Omental fat pad (tissue), 3 donors: ENCODE measurements at regions not wholly inside any gene's neighbourhood (a gene's known extent, or its start where the extent isn't known, plus 50 kb on each side); places are given as distances from the start of the nearest gene placed in this dataset.

Experiments used
- ATAC-seq: fragments of 150-250 bp; one replicate; pipeline ENCODE4 v1.9.1; 2016; ENCODE audit warnings: mild to moderate bottlenecking, moderate library complexity; ENCODE audit not compliant: low FRiP score
- DNase-seq: peaks from one replicate; pipeline ENCODE4 v3.0.0-alpha.2; 2019; ENCODE audit warnings: low spot score
- TF ChIP-seq, protein P1 (sequence below), 3 donors: fragments of 450-650 bp; IDR thresholded peaks; one replicate each; pipeline ENCODE4 v1.5.1; 2016 to 2017; ENCODE audit warnings: antibody characterized with exemption in 3 of 3, mild to moderate bottlenecking in 3 of 3, moderate library complexity in 2 of 3

DNA sequence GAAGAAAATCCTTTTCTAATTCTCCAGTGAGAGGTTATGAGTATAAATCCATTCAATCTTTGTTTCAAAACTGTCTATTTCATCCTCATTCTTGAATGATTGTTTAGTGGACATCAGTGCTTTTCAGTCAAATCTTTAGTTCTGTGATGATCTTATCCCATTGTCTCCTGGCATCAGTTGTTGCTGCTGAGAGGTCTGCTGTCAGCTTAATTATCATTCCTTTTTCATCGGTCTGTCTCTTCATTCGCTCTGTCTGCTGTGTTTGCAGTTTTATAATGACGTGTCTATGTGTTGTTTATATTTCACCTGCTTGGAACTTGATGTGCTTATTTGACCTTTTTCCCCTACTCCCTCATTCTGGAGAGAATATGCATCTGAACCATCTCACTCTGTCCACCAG is 69.2 kb upstream of the GLI2 start:
- DNase-seq (no peak), ATAC-seq (no peak)
- TF ChIP-seq, protein P1, sequence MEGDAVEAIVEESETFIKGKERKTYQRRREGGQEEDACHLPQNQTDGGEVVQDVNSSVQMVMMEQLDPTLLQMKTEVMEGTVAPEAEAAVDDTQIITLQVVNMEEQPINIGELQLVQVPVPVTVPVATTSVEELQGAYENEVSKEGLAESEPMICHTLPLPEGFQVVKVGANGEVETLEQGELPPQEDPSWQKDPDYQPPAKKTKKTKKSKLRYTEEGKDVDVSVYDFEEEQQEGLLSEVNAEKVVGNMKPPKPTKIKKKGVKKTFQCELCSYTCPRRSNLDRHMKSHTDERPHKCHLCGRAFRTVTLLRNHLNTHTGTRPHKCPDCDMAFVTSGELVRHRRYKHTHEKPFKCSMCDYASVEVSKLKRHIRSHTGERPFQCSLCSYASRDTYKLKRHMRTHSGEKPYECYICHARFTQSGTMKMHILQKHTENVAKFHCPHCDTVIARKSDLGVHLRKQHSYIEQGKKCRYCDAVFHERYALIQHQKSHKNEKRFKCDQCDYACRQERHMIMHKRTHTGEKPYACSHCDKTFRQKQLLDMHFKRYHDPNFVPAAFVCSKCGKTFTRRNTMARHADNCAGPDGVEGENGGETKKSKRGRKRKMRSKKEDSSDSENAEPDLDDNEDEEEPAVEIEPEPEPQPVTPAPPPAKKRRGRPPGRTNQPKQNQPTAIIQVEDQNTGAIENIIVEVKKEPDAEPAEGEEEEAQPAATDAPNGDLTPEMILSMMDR (IDR thresholded peaks at IDR 0.05), result no peak

DNA sequence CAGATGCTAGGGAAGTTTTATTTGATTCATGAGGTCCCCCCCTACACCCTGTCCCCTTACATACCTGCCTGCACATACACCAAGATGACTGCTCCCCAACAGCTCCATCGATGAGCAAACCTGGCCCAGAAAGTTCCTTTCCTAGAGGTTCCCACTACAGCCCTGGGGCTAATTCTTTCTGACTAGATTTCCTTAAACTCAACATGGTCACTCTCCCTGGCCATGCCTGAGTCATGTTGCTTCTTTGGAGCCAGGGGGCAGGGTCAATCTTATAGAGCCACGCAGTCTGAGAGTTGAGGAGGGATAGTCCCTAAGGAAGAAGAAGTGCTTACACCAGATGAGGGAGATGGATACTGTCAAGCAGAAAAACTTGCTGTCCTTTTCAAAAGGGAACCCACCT is 67.7 kb upstream of the GLI2 start:
- DNase-seq (no peak), ATAC-seq (no peak)
- TF ChIP-seq, protein P1 (IDR thresholded peaks at IDR 0.05), result no peak

DNA sequence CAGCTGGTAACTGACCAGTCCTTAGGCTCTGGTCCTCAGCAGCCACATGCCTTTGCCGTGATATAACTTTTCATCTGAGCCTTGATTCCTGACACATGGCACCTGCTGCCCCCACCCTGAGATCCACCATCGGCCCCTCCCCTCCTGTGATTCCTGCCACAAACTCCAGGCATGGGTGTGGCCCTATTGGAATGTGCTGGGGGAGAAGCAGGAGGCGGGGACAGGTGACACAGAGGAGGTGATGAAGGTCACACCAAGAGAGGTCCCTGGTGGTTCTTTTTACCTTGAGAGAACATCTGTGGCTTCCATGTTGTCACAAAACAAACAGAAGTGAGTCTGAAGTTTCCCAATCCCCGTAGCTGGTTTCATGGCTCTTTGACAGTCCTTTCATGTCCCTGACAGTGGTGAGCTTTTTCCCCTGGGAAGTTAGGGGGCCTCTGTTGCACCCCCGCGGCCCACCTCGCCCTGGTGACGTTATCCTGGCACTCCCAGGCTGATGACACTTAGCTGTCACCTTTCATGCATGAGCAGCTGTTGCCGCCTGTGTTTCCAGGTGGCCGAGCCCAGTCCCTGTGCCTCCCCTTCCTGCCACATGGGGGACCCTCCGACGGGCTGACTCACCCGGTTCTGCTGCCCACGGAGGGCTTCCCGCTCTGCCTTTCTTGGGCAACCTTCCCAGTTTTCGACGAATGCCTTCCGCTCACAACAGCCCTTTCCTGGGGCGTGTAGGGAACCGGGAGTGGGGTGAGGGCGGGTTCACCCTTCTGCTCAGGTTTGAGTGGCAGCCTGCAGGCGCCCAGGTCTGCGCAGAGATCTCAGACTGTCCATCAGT is 66.3 kb upstream of the GLI2 start:
- no peak for ATAC-seq
- TF ChIP-seq, protein P1 (IDR thresholded peaks at IDR 0.05), result no peak
- no peak for DNase-seq

DNA sequence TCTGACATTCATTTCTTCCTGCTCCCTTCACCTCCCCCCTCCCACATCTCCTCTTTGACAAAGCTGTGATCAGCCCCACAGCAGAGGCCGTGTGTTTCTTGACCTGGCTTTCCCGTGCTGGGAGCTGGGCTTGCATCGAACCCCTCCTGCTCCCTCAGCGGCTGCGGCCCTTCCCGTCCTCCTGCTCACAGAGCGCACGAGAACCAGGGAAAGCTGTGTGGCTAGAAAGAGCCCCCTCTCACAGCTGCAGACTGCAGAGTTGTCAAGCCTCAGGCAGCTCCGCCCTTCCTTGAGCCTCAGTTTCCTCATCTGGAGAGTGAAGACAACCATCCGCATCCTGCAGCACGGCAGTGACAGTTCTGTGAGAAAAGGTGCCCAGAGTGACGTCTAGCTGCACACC is 65.7 kb upstream of the GLI2 start:
- DNase-seq, result no peak

DNA sequence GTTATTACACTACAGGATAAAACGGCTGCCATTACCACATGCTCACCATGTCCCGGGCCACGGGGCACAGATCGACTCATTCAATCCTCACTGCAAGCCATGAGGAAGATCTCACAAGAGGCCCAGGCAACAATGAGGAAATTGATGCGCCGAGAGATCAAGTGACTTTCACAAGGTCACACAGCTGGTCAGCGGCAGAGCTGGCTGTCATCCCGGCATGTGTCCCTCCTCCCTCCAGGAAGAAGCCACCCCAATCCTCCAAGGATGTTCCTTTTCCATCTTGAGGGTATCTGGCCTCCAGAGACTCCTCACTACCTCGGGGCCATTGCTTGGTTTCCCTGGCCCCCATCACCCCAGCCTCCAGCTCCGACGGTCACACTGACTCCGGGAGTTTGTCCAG is 65.3 kb upstream of the GLI2 start:
- ATAC-seq (no peak), DNase-seq (no peak)
- TF ChIP-seq, protein P1 (IDR thresholded peaks at IDR 0.05), result no peak

More for the DNA sequence above, 65.7 kb upstream of the GLI2 start:
- no peak for ATAC-seq
- TF ChIP-seq, protein P1 (IDR thresholded peaks at IDR 0.05), result no peak

DNA sequence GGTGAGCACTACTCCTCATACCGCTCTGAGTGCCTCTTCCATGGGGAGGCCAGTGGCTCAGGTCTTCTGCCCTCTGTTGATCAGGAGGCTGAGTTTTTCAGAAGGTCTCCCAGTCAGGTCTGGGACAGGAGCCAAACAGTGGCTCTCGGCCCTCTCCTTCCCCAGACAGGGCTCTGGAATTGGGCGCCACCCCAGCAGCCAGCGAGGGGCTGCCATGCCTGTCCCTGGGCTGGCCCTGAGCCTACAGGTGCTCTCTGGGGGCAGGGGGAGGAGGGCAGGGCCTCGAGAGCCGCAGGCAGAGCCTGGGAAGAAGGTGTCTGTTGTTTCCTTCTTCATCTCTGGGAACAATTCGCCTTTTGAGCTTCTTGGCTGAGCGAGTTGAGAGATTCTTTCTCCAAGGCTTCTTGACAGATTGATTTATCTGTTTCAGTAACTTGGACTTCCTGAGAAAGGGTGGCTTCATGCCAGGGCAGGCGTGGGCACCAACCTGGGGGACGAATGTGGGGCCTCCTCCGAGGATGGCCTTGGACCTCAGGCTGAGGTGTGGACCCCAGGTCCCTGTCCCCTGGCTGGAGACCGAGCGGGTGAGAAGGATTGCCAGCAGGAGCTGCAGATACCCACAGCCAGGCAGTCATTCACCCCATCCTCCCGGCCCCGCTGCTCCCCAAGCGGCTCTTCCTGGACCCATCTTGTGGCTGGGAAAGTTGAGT is 64.7 kb upstream of the GLI2 start:
- TF ChIP-seq, protein P1 (IDR thresholded peaks at IDR 0.05), result no peak
- ATAC-seq (no peak), DNase-seq (no peak)
